Suprapubic skin (tissue), 4 donors: ENCODE measurements at regions not wholly inside any gene's neighbourhood (a gene's known extent, or its start where the extent isn't known, plus 50 kb on each side); places are given as distances from the start of the nearest gene placed in this dataset.

Experiments
- DNase-seq, 2 donors: peaks; one replicate each; pipeline ENCODE4 v3.0.0-alpha.2; 2019; ENCODE audit warnings: low spot score in 2 of 2
- H3K27ac ChIP-seq: fragments of 200-600 bp; sonication (generic); one replicate; pipeline ENCODE4 v1.5.1; 2019
- H3K27me3 ChIP-seq: fragments of 200-600 bp; sonication (generic); one replicate; pipeline ENCODE4 v1.5.1; 2019
- H3K36me3 ChIP-seq: fragments of 200-600 bp; sonication (generic); one replicate; pipeline ENCODE4 v1.5.1; 2019
- H3K4me1 ChIP-seq: fragments of 200-600 bp; sonication (generic); one replicate; pipeline ENCODE4 v1.5.1; 2019
- H3K4me3 ChIP-seq: fragments of 200-600 bp; sonication (generic); one replicate; pipeline ENCODE4 v1.5.1; 2019; ENCODE audit warnings: mild to moderate bottlenecking
- H3K9me3 ChIP-seq: fragments of 200-600 bp; sonication (generic); one replicate; pipeline ENCODE4 v1.5.1; 2019
- CTCF ChIP-seq, 2 donors: fragments of 200-600 bp in 1 of 2; fragments of 450-650 bp in 1 of 2; sonication (generic) in 1 of 2; IDR thresholded peaks; one replicate each; pipeline ENCODE4 v1.5.1; 2016 to 2019; ENCODE audit warnings: antibody characterized with exemption in 2 of 2, mild to moderate bottlenecking in 1 of 2, moderate library complexity in 1 of 2
- EP300 ChIP-seq: sonication (generic); formaldehyde crosslinking; IDR thresholded peaks from one replicate; pipeline ENCODE4 v1.6.1; 2017; ENCODE audit warnings: antibody characterized with exemption
- POLR2A ChIP-seq, 2 donors: fragments of 450-650 bp; IDR thresholded peaks; one replicate each; pipeline ENCODE4 v1.6.1; 2017; ENCODE audit warnings: antibody characterized with exemption in 2 of 2, mild to moderate bottlenecking in 2 of 2, moderate library complexity in 2 of 2
- POLR2AphosphoS5 ChIP-seq, 3 donors: sonication (generic); formaldehyde crosslinking; IDR thresholded peaks; one replicate each; pipeline ENCODE4 v1.6.1; 2017; ENCODE audit warnings: antibody characterized with exemption in 3 of 3
- WGBS: methylation state at CpG from one replicate; pipeline ENCODE4 v1.1.5; 2018; 5-methylcytosine and 5-hydroxymethylcytosine counted together

- Histone ChIP-seq H3K27ac (no peak overlapping the region), H3K27me3 (no peaks in the 10 kb centered on the region), H3K36me3 (no peaks in the 10 kb centered on the region), H3K9me3 (no peaks in the 10 kb centered on the region), H3K4me3 (no peak overlapping the region), H3K4me1 (peaks cover 19% of the 10 kb centered on the region)
- TF ChIP-seq CTCF (IDR thresholded peaks at IDR 0.05) (no peak), EP300 (no peak), POLR2A (IDR thresholded peaks at IDR 0.05) (no peak), POLR2AphosphoS5 (IDR thresholded peaks at IDR 0.05) (no peak)
- DNase-seq: no peak
- 93% methylated on average over 2 of the region's 2 CpGs for WGBS
Measured at GRCh38 chr7:17007841-17008240, 126.1 kb upstream of the AGR3 start.

GRCh38 chr7:17009007-17009719, 127.4 kb upstream of the AGR3 start:
- Histone ChIP-seq H3K36me3 (no peaks in the 10 kb centered on the region), H3K27me3 (no peaks in the 10 kb centered on the region), H3K9me3 (no peaks in the 10 kb centered on the region), H3K4me1 (peaks cover 19% of the 10 kb centered on the region), H3K4me3 (no peak overlapping the region), H3K27ac (peak overlapping the region; percentile 51)
- TF ChIP-seq POLR2A (IDR thresholded peaks at IDR 0.05) (no peak), POLR2AphosphoS5 (IDR thresholded peaks at IDR 0.05) (no peak), CTCF (IDR thresholded peaks at IDR 0.05) (no peak), EP300 (no peak)
- no peak for DNase-seq
- 46% methylated on average over 4 of the region's 4 CpGs for WGBS

GRCh38 chr7:17009933-17010332, 128.2 kb upstream of the AGR3 start:
- Histone ChIP-seq H3K36me3 (no peaks in the 10 kb centered on the region), H3K9me3 (no peaks in the 10 kb centered on the region), H3K27ac (peak overlapping the region; percentile 13), H3K4me3 (no peak overlapping the region), H3K27me3 (no peaks in the 10 kb centered on the region), H3K4me1 (peaks cover 19% of the 10 kb centered on the region)
- DNase-seq: no peak
- TF ChIP-seq POLR2A (IDR thresholded peaks at IDR 0.05) (no peak), POLR2AphosphoS5 (IDR thresholded peaks at IDR 0.05) (no peak), EP300 (no peak), CTCF (IDR thresholded peaks at IDR 0.05) (no peak)
- WGBS: 66% methylated on average over 1 of the region's 1 CpG

GRCh38 chr7:17010637-17011300, 129.0 kb upstream of the AGR3 start:
- no peak overlapping the region for H3K27ac ChIP-seq
- WGBS: 68% methylated on average over 2 of the region's 2 CpGs
- no peaks in the 10 kb centered on the region for H3K27me3 ChIP-seq
- TF ChIP-seq POLR2AphosphoS5 (IDR thresholded peaks at IDR 0.05) (no peak), CTCF (IDR thresholded peaks at IDR 0.05) (no peak), POLR2A (IDR thresholded peaks at IDR 0.05) (no peak), EP300 (no peak)
- H3K9me3 ChIP-seq: no peaks in the 10 kb centered on the region
- no peak overlapping the region for H3K4me3 ChIP-seq
- no peak for DNase-seq
- H3K36me3 ChIP-seq: no peaks in the 10 kb centered on the region
- peaks cover 19% of the 10 kb centered on the region for H3K4me1 ChIP-seq

- DNase-seq: no peak
- WGBS: 83% methylated on average over 3 of the region's 3 CpGs
- H3K4me3 ChIP-seq: no peak overlapping the region
- no peaks in the 10 kb centered on the region for H3K9me3 ChIP-seq
- no peak overlapping the region for H3K27ac ChIP-seq
- no peaks in the 10 kb centered on the region for H3K36me3 ChIP-seq
- TF ChIP-seq POLR2AphosphoS5 (IDR thresholded peaks at IDR 0.05) (no peak), POLR2A (IDR thresholded peaks at IDR 0.05) (no peak), EP300 (no peak), CTCF (IDR thresholded peaks at IDR 0.05) (no peak)
- no peaks in the 10 kb centered on the region for H3K27me3 ChIP-seq
- H3K4me1 ChIP-seq: peaks cover 25% of the 10 kb centered on the region
Measured at GRCh38 chr7:17013204-17013603, 131.4 kb upstream of the AGR3 start.
